Liver (tissue), 8 donors: ENCODE measurements at regions not wholly inside any gene's neighbourhood (a gene's known extent, or its start where the extent isn't known, plus 50 kb on each side); places are given as distances from the start of the nearest gene placed in this dataset.
"Not testable (repeated sequence)": the region's sequence is repeated elsewhere in the genome, so short reads cannot be mapped to it uniquely, and the experiment has no call there.

Source experiments
- DNase-seq: peaks from one replicate; pipeline ENCODE4 v3.0.0-alpha.2; 2017; ENCODE audit warnings: low spot score
- H3K27ac ChIP-seq, 2 donors: one replicate each; pipeline ENCODE4 v1.7.0; 2013; ENCODE audit warnings: inconsistent platforms in 2 of 2, low read length in 2 of 2, control low read depth in 1 of 2, low read depth in 1 of 2, mild to moderate bottlenecking in 1 of 2
- H3K27me3 ChIP-seq, 4 donors: one replicate each; pipeline versions ENCODE4 v1.6.1 to v1.7.0; 2013; ENCODE audit warnings: low read length in 3 of 4, inconsistent platforms in 1 of 4, mild to moderate bottlenecking in 1 of 4, moderate library complexity in 1 of 4; ENCODE audit not compliant: control insufficient read depth in 4 of 4, insufficient read depth in 4 of 4
- H3K36me3 ChIP-seq, 4 donors: one replicate each; pipeline versions ENCODE4 v1.6.1 to v1.7.0; 2013; ENCODE audit warnings: low read length in 3 of 4, mild to moderate bottlenecking in 3 of 4, low read depth in 1 of 4, moderate library complexity in 1 of 4; ENCODE audit not compliant: control insufficient read depth in 4 of 4, insufficient read depth in 3 of 4
- H3K4me1 ChIP-seq, 4 donors: one replicate each; pipeline versions ENCODE4 v1.6.1 to v1.7.0; 2013; ENCODE audit warnings: low read length in 3 of 4, mild to moderate bottlenecking in 3 of 4, moderate library complexity in 1 of 4; ENCODE audit not compliant: control insufficient read depth in 4 of 4, insufficient read depth in 4 of 4
- H3K4me3 ChIP-seq, 3 donors: one replicate each; pipeline versions ENCODE4 v1.6.1 to v1.7.0; 2013; ENCODE audit warnings: low read length in 3 of 3, control low read depth in 1 of 3, low read depth in 1 of 3, mild to moderate bottlenecking in 1 of 3
- H3K9ac ChIP-seq, 2 donors: one replicate each; pipeline ENCODE4 v1.7.0; 2013; ENCODE audit warnings: low read length in 2 of 2, mild to moderate bottlenecking in 2 of 2, moderate library complexity in 2 of 2, control low read depth in 1 of 2, low read depth in 1 of 2
- H3K9me3 ChIP-seq, 4 donors: one replicate each; pipeline versions ENCODE4 v1.6.1 to v1.7.0; 2013; ENCODE audit warnings: low read length in 3 of 4; ENCODE audit not compliant: control insufficient read depth in 4 of 4
- ATF3 ChIP-seq: IDR thresholded peaks from 2 replicates; pipeline ENCODE4 v1.6.1; 2016; ENCODE audit warnings: antibody characterized with exemption
- CTCF ChIP-seq: fragments of 150-350 bp; IDR thresholded peaks from 2 replicates; pipeline ENCODE4 v1.5.1; 2017; ENCODE audit warnings: improper control_type of control experiment, low read depth, low read length; ENCODE audit not compliant: missing input control
- EGR1 ChIP-seq, 2 donors: IDR thresholded peaks; 2 replicates each; pipeline ENCODE4 v1.6.1; 2016 to 2018; ENCODE audit warnings: antibody characterized with exemption in 2 of 2, low read depth in 2 of 2
- FOXA1 ChIP-seq: IDR thresholded peaks from 2 replicates; pipeline ENCODE4 v1.6.1; 2016; ENCODE audit warnings: antibody characterized with exemption
- FOXA2 ChIP-seq: IDR thresholded peaks from 2 replicates; pipeline ENCODE4 v1.6.1; 2016; ENCODE audit warnings: antibody characterized with exemption
- GABPA ChIP-seq, 2 donors: IDR thresholded peaks in 1 of 2; conservative IDR thresholded peaks in 1 of 2; 2 replicates each; pipeline ENCODE4 v1.6.1; 2016; ENCODE audit warnings: antibody characterized with exemption in 2 of 2, mild to moderate bottlenecking in 1 of 2, moderate library complexity in 1 of 2
- HNF4A ChIP-seq, 2 donors: conservative IDR thresholded peaks; 2 replicates each; pipeline ENCODE4 v1.6.1; 2016; ENCODE audit warnings: antibody characterized with exemption in 2 of 2, mild to moderate bottlenecking in 2 of 2
- HNF4G ChIP-seq: IDR thresholded peaks from 2 replicates; pipeline ENCODE4 v1.6.1; 2016; ENCODE audit warnings: antibody characterized with exemption
- JUND ChIP-seq, 2 donors: IDR thresholded peaks; 2 replicates each; pipeline ENCODE4 v1.6.1; 2016; ENCODE audit warnings: antibody characterized with exemption in 2 of 2
- MAX ChIP-seq: IDR thresholded peaks from 2 replicates; pipeline ENCODE4 v1.6.1; 2016; ENCODE audit warnings: antibody characterized with exemption
- NR2F2 ChIP-seq: IDR thresholded peaks from 2 replicates; pipeline ENCODE4 v1.6.1; 2016; ENCODE audit warnings: antibody characterized with exemption
- RAD21 ChIP-seq, 2 donors: IDR thresholded peaks; 2 replicates each; pipeline ENCODE4 v1.6.1; 2016; ENCODE audit warnings: antibody characterized with exemption in 2 of 2, mild to moderate bottlenecking in 2 of 2
- REST ChIP-seq: IDR thresholded peaks from 2 replicates; pipeline ENCODE4 v1.6.1; 2016; ENCODE audit warnings: antibody characterized with exemption, mild to moderate bottlenecking
- RXRA ChIP-seq, 2 donors: IDR thresholded peaks; 2 replicates each; pipeline ENCODE4 v1.6.1; 2017 to 2018; ENCODE audit warnings: antibody characterized with exemption in 2 of 2, mild to moderate bottlenecking in 1 of 2
- SP1 ChIP-seq: IDR thresholded peaks from 2 replicates; pipeline ENCODE4 v1.6.1; 2018; ENCODE audit warnings: antibody characterized with exemption, mild to moderate bottlenecking
- YY1 ChIP-seq: IDR thresholded peaks from 2 replicates; pipeline ENCODE4 v1.6.1; 2016; ENCODE audit warnings: antibody characterized with exemption, mild to moderate bottlenecking
- ZBTB33 ChIP-seq: IDR thresholded peaks from 2 replicates; pipeline ENCODE4 v1.6.1; 2016; ENCODE audit warnings: antibody characterized with exemption
- WGBS: extraction: QIAGEN DNeasy Blood & Tissue Kit; methylation state at CpG from one replicate; pipeline ENCODE4 v1.1.7; 2013; 5-methylcytosine and 5-hydroxymethylcytosine counted together
- donor health status: healthy.
- donor health status: healthy.
- donor health status: healthy.
- donor health status: healthy.
- donor health status: healthy.

GRCh38 chr9:71295928-71296327, 174.5 kb upstream of the TRPM3 start (continued):
- no peak for TF ChIP-seq NR2F2
- TF ChIP-seq SP1 = no peak
- TF ChIP-seq JUND (IDR thresholded peaks at IDR 0.05) = no peak

GRCh38 chr9:71286146-71286545, 164.7 kb upstream of the TRPM3 start:
- TF ChIP-seq RAD21 (IDR thresholded peaks at IDR 0.05) (no peak), CTCF (no peak), RXRA (IDR thresholded peaks at IDR 0.05) (no peak), HNF4G (no peak), JUND (IDR thresholded peaks at IDR 0.05) (no peak), GABPA (IDR thresholded peaks at IDR 0.05 in 1 of 2, conservative IDR thresholded peaks at IDR 0.05 in 1 of 2) (no peak), FOXA2 (no peak), HNF4A (conservative IDR thresholded peaks at IDR 0.05) (no peak), NR2F2 (no peak), REST (no peak), FOXA1 (no peak), MAX (no peak), ATF3 (no peak), EGR1 (IDR thresholded peaks at IDR 0.05; ENCODE audit: low read depth in 2 of 2) (no peak), SP1 (no peak), YY1 (no peak)
- H3K9me3 ChIP-seq = no peaks in the 10 kb centered on the region

GRCh38 chr9:71285191-71285656, 163.8 kb upstream of the TRPM3 start:
- H3K27me3 ChIP-seq = no peaks in the 10 kb centered on the region
- TF ChIP-seq HNF4A (conservative IDR thresholded peaks at IDR 0.05) (peak; percentile 46 to 60), ZBTB33 (no peak), RAD21 (IDR thresholded peaks at IDR 0.05) (peak; percentile 95 to 98), CTCF (peak; percentile 93), SP1 (peak; percentile 19)
- H3K4me3 ChIP-seq = peak overlapping the region; percentile 20 to 51 (median 29)
- H3K9ac ChIP-seq = no peak overlapping the region
- no peak overlapping the region for H3K27ac ChIP-seq
- H3K4me1 ChIP-seq = peaks cover 0 to 4% (median 2%) of the 10 kb centered on the region in 4 donors
- WGBS = 19% methylated on average over 8 of the region's 8 CpGs
- no peaks in the 10 kb centered on the region for H3K36me3 ChIP-seq
- H3K9me3 ChIP-seq = no peaks in the 10 kb centered on the region
- peak; percentile 33 for DNase-seq

More at GRCh38 chr9:71286146-71286545, 164.7 kb upstream of the TRPM3 start:
- no peak for DNase-seq
- Histone ChIP-seq H3K27ac (no peak overlapping the region), H3K9ac (no peak overlapping the region), H3K27me3 (no peaks in the 10 kb centered on the region), H3K36me3 (no peaks in the 10 kb centered on the region), H3K4me3 (no peak overlapping the region), H3K4me1 (peaks cover 0 to 4% (median 2%) of the 10 kb centered on the region in 4 donors)
- 77% methylated on average over 4 of the region's 4 CpGs for WGBS

GRCh38 chr9:71282116-71282515, 160.7 kb upstream of the TRPM3 start:
- H3K4me3 ChIP-seq, DNase-seq, H3K9ac ChIP-seq, H3K36me3 ChIP-seq, H3K27me3 ChIP-seq, H3K27ac ChIP-seq, H3K9me3 ChIP-seq: not testable (repeated sequence)
- peaks cover 1 to 22% (median 12%) of the 10 kb centered on the region in 4 donors for H3K4me1 ChIP-seq
- 69% methylated on average over 2 of the region's 2 CpGs for WGBS
